ENCODE measurements at regions not wholly inside any gene's neighbourhood (a gene's known extent, or its start where the extent isn't known, plus 50 kb on each side); places are given as distances from the start of the nearest gene placed in this dataset.

GRCh38 chr14:58866391-58866790 is 228.6 kb downstream of the DACT1 start (continued):
- no peak for TF ChIP-seq ZNF274 (IDR thresholded peaks at IDR 0.05; ENCODE audit: low read depth, low read length)
- TF ChIP-seq POLR2A (IDR thresholded peaks at IDR 0.05; ENCODE audit: borderline replicate concordance, extremely low read depth, insufficient read depth, insufficient read length): no peak

GRCh38 chr14:58870961-58871360 is 233.2 kb downstream of the DACT1 start:
- H3K79me2 ChIP-seq (ENCODE audit: insufficient read depth, low read length): no peaks in the 10 kb centered on the region
- H3K4me1 ChIP-seq (ENCODE audit: control insufficient read depth in 1 of 2, insufficient read depth in 2 of 2, low read length in 2 of 2): peaks cover 0 to 7% of the 10 kb centered on the region in 2 experiments; a peak in 2 of 4 replicates
- H2AFZ ChIP-seq (ENCODE audit: low read depth, low read length, poor library complexity, severe bottlenecking): no peak overlapping the region
- intact Hi-C loops (cut with micrococcal nuclease): no loop called here
- H3K9me3 ChIP-seq (ENCODE audit: control insufficient read depth in 1 of 2, insufficient read depth in 1 of 2, low read depth in 1 of 2, low read length in 2 of 2): no peaks in the 10 kb centered on the region
- ATAC-seq (no peak), DNase-seq (ENCODE audit: low read depth, low spot score) (no peak)
- no peak overlapping the region for H3K9ac ChIP-seq (ENCODE audit: low read length)
- no peak overlapping the region for H3K4me3 ChIP-seq (replicated peaks in 1 of 2; ENCODE audit: low read depth in 1 of 2, low read length in 2 of 2)
- H3K9me2 ChIP-seq (ENCODE audit: insufficient read depth): no peaks in the 10 kb centered on the region
- no peaks in the 10 kb centered on the region for H3K36me3 ChIP-seq (ENCODE audit: control insufficient read depth in 1 of 2, insufficient read depth in 2 of 2, low read length in 2 of 2)
- no peaks in the 10 kb centered on the region for H3K27me3 ChIP-seq (ENCODE audit: insufficient read depth, low read length)
- no TSS peak for BruUV-seq (replicated peaks)
- ChIA-PET POLR2A (no interaction called here), RAD21 (ENCODE audit: low non-redundant PET in 1 of 2, low total read pairs in 2 of 2, uncharacterized antibody in 2 of 2, unreplicated experiment in 2 of 2) (no interaction called here), CTCF (no interaction called here)
- TF ChIP-seq JUND (IDR thresholded peaks at IDR 0.05): no peak
- no peak for TF ChIP-seq FOSL1 (IDR thresholded peaks at IDR 0.05; ENCODE audit: low read depth)
- no peak for TF ChIP-seq MAX (IDR thresholded peaks at IDR 0.05)
- TF ChIP-seq ATF3 (IDR thresholded peaks at IDR 0.05): no peak
- no peak for TF ChIP-seq YY1 (IDR thresholded peaks at IDR 0.05; ENCODE audit: extremely low read depth, insufficient replicate concordance, low read depth, low read length)
- no peak for TF ChIP-seq EGR1 (IDR thresholded peaks at IDR 0.05; ENCODE audit: low read depth)
- TF ChIP-seq EZH2phosphoT487 (IDR thresholded peaks at IDR 0.05; ENCODE audit: borderline replicate concordance): no peak
- no peak for TF ChIP-seq RAD21 (IDR thresholded peaks at IDR 0.05; ENCODE audit: low read depth)
- no peak for TF ChIP-seq CTCF (IDR thresholded peaks at IDR 0.05 in 2 of 3, conservative IDR thresholded peaks at IDR 0.05 in 1 of 3; ENCODE audit: borderline replicate concordance in 1 of 3, insufficient read depth in 1 of 3, low read depth in 2 of 3, low read length in 2 of 3)
- no peak for TF ChIP-seq ZBTB33 (IDR thresholded peaks at IDR 0.05; ENCODE audit: extremely low read depth, insufficient replicate concordance, low read length)
- no peak for TF ChIP-seq SIN3A (IDR thresholded peaks at IDR 0.05; ENCODE audit: low read depth)
- no peak for TF ChIP-seq ZFX (IDR thresholded peaks at IDR 0.05)
- no peak for TF ChIP-seq TCF7L2 (IDR thresholded peaks at IDR 0.05; ENCODE audit: borderline replicate concordance, extremely low read depth, insufficient read depth, insufficient read length)
- no peak for TF ChIP-seq ZNF274 (IDR thresholded peaks at IDR 0.05; ENCODE audit: low read depth, low read length)
- TF ChIP-seq CEBPB (IDR thresholded peaks at IDR 0.05; ENCODE audit: low read depth): no peak
- H3K27ac ChIP-seq (ENCODE audit: low read depth, low read length): no peak overlapping the region
- no peaks in the 10 kb centered on the region for H4K20me1 ChIP-seq (ENCODE audit: insufficient read depth)
- no peak overlapping the region for H3K4me2 ChIP-seq (ENCODE audit: low read length)
